Body of pancreas (tissue), 4 donors: ENCODE measurements at regions not wholly inside any gene's neighbourhood (a gene's known extent, or its start where the extent isn't known, plus 50 kb on each side); places are given as distances from the start of the nearest gene placed in this dataset.

Source experiments
- POLR2A ChIP-seq, 3 donors: fragments of 450-650 bp; IDR thresholded peaks; one replicate each; pipeline ENCODE4 v1.6.1; 2016; ENCODE audit warnings: antibody characterized with exemption in 3 of 3, mild to moderate bottlenecking in 2 of 3
- TF ChIP-seq, protein P1 (sequence below), 7 experiments: fragments of 450-650 bp in 4 of 7; fragments of 200-600 bp in 3 of 7; sonication (generic) in 3 of 7; IDR thresholded peaks; one replicate each; pipeline ENCODE4 v1.5.1; 2016 to 2019; ENCODE audit warnings: antibody characterized with exemption in 7 of 7

DNA sequence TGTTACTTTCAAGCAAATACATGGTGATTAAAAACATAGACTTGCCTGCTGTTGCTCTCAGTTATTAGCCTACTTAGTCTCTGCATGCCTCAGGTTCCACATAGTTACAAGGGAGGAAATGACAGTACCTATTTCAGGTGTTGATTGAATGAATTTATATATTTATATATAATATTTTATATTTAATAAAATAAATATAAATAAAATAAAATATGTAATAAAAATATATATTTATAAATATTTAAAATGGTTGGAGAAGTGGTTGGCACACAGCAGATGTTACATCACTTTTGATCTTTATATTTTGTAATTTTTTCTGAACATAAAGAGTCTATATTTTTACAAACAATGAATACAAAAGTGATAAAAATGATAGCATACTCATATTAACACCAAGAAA, 716.0 kb upstream of the EYS start:
- TF ChIP-seq, protein P1, sequence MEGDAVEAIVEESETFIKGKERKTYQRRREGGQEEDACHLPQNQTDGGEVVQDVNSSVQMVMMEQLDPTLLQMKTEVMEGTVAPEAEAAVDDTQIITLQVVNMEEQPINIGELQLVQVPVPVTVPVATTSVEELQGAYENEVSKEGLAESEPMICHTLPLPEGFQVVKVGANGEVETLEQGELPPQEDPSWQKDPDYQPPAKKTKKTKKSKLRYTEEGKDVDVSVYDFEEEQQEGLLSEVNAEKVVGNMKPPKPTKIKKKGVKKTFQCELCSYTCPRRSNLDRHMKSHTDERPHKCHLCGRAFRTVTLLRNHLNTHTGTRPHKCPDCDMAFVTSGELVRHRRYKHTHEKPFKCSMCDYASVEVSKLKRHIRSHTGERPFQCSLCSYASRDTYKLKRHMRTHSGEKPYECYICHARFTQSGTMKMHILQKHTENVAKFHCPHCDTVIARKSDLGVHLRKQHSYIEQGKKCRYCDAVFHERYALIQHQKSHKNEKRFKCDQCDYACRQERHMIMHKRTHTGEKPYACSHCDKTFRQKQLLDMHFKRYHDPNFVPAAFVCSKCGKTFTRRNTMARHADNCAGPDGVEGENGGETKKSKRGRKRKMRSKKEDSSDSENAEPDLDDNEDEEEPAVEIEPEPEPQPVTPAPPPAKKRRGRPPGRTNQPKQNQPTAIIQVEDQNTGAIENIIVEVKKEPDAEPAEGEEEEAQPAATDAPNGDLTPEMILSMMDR (IDR thresholded peaks at IDR 0.05), result no peak
- no peak for TF ChIP-seq POLR2A (IDR thresholded peaks at IDR 0.05)
